SK-N-MC (cell line): ENCODE measurements at regions not wholly inside any gene's neighbourhood (a gene's known extent, or its start where the extent isn't known, plus 50 kb on each side); places are given as distances from the start of the nearest gene placed in this dataset.

ENCODE experiments used
- EZH2 ChIP-seq: fragments of 200-600 bp; sonication (generic); IDR thresholded peaks from one replicate; pipeline ENCODE4 v1.6.1; 2017; ENCODE audit warnings: antibody characterized with exemption
- POLR2AphosphoS5 ChIP-seq: IDR thresholded peaks from 2 replicates; pipeline ENCODE4 v1.6.1; 2012; ENCODE audit warnings: mild to moderate bottlenecking, low read depth, low read length, borderline replicate concordance

DNA sequence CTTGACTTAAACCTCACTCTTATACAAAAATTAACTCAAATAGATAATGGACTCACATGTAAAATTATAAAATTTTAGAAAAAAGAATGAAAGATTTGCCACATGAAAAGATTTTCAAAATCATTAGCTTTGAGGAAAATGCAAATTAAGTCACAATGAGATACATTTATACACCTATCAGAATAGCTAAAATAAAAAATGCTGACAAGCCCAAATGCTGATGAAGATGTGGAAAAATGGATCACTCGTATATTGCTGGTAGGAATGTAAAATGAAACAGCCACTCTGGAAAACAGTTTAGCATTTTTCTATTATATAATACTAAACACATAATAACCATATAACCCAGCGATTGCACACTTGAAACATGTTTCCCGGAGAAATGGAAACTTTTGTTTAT, 316.2 kb downstream of the ANKRD50 start:
- TF ChIP-seq POLR2AphosphoS5 (no peak), EZH2 (no peak)
